ENCODE measurements at regions not wholly inside any gene's neighbourhood (a gene's known extent, or its start where the extent isn't known, plus 50 kb on each side); places are given as distances from the start of the nearest gene placed in this dataset.
"Not testable (repeated sequence)": the region's sequence is repeated elsewhere in the genome, so short reads cannot be mapped to it uniquely, and the experiment has no call there.

- no peak for DNase-seq (ENCODE audit: low read depth in 2 of 2)
These were observed 62.8 kb upstream of the ATP12A start for GRCh38 chr13:24617256-24618010.

- DNase-seq (ENCODE audit: low read depth in 2 of 2): peak in 1 of 2 donors; percentile 4
These were observed 61.9 kb upstream of the ATP12A start for GRCh38 chr13:24618011-24618955.

- DNase-seq (ENCODE audit: low read depth in 2 of 2): no peak
These were observed 60.9 kb upstream of the ATP12A start for GRCh38 chr13:24619282-24619681.

GRCh38 chr13:24622481-24623148 lies 57.6 kb upstream of the ATP12A start:
- DNase-seq (ENCODE audit: low read depth in 2 of 2): not testable (repeated sequence)

GRCh38 chr13:24623149-24623665 lies 57.0 kb upstream of the ATP12A start:
- no peak for DNase-seq (ENCODE audit: low read depth in 2 of 2)

- DNase-seq (ENCODE audit: low read depth in 2 of 2): no peak
These were observed 55.8 kb upstream of the ATP12A start for GRCh38 chr13:24624363-24624762.

GRCh38 chr13:24624801-24625231 lies 55.4 kb upstream of the ATP12A start:
- no peak for DNase-seq (ENCODE audit: low read depth in 2 of 2)

GRCh38 chr13:24625331-24625731 lies 54.9 kb upstream of the ATP12A start:
- no peak for DNase-seq (ENCODE audit: low read depth in 2 of 2)

- no peak for DNase-seq (ENCODE audit: low read depth in 2 of 2)
These were observed 54.0 kb upstream of the ATP12A start for GRCh38 chr13:24625870-24626849.

GRCh38 chr13:24627090-24627714 lies 53.0 kb upstream of the ATP12A start:
- no peak for DNase-seq (ENCODE audit: low read depth in 2 of 2)

GRCh38 chr13:24627946-24628345 lies 52.3 kb upstream of the ATP12A start:
- DNase-seq (ENCODE audit: low read depth in 2 of 2): no peak

- DNase-seq (ENCODE audit: low read depth in 2 of 2): no peak
These were observed 50.9 kb upstream of the ATP12A start for GRCh38 chr13:24629320-24629719.

GRCh38 chr13:24630121-24630520 lies 50.1 kb upstream of the ATP12A start:
- DNase-seq (ENCODE audit: low read depth in 2 of 2): no peak

Measured in stimulated activated CD4-positive, alpha-beta T cell treated with anti-CD3 and anti-CD28 coated beads, Interleukin-1b, Interleukin-23, amount 100 ng/mL, for 1 hour (primary cell).